A549 (cell line): ENCODE measurements at regions not wholly inside any gene's neighbourhood (a gene's known extent, or its start where the extent isn't known, plus 50 kb on each side); places are given as distances from the start of the nearest gene placed in this dataset.

Experiments
- ATAC-seq, 2 experiments: fragments of 200-7000 bp in 1 of 2; fragments of >200 bp in 1 of 2; cut with Nextera tagmentation in 1 of 2; cut with Tn5 transposase in 1 of 2; 3 replicates each; pipeline versions ENCODE4 v1.8.0 to v1.9.1; 2018 to 2020; ENCODE audit warnings: mild to moderate bottlenecking in 1 of 2, moderate library complexity in 1 of 2
- CTCF ChIA-PET: fragments of 300-600 bp; sonication (Branson Sonifier 250); formaldehyde crosslinking; extraction: SDS; loops from one replicate; lab custom pipeline; 2021; ENCODE audit warnings: antibody characterized with exemption, inconsistent platforms; lab: Yijun Ruan, JAX
- POLR2A ChIA-PET: fragments of 350-600 bp; formaldehyde crosslinking; extraction: SDS; loops from one replicate; lab custom pipeline; 2021; ENCODE audit warnings: antibody characterized with exemption, inconsistent platforms; lab: Yijun Ruan, JAX
- DNase-seq, 2 experiments: peaks; one replicate each; pipeline versions ENCODE4 v3.0.0 to v3.0.0-alpha.2; 2011 to 2016; ENCODE audit warnings: low read depth in 1 of 2, low spot score in 1 of 2
- FAIRE-seq: peaks from 2 replicates; lab custom pipeline; 2011; peaks lifted over from hg19 to GRCh38; lab: Jason Lieb, UNC
- H3K27ac ChIP-seq, 2 experiments: fragments of >200 bp; sonication (Bioruptor Twin); formaldehyde crosslinking; 3 replicates each; pipeline ENCODE4 v1.5.1; 2016 to 2017
- H3K4me1 ChIP-seq: fragments of >200 bp; sonication (Bioruptor Twin); formaldehyde crosslinking; 3 replicates; pipeline ENCODE4 v1.6.1; 2016
- H3K4me2 ChIP-seq: fragments of >200 bp; sonication (Bioruptor Twin); formaldehyde crosslinking; 3 replicates; pipeline ENCODE4 v1.6.1; 2016
- H3K4me3 ChIP-seq: fragments of >200 bp; sonication (Bioruptor Twin); formaldehyde crosslinking; 3 replicates; pipeline ENCODE4 v1.5.1; 2016
- H3K9me3 ChIP-seq: fragments of >200 bp; sonication (Bioruptor Twin); formaldehyde crosslinking; 3 replicates; pipeline ENCODE4 v1.6.1; 2016
- ATOH8 ChIP-seq: fragments of 250-450 bp; sonication (Bioruptor Pico); IDR thresholded peaks from 2 replicates; pipeline ENCODE4 v1.5.0; 2020; ENCODE audit warnings: low read depth, mild to moderate bottlenecking, moderate library complexity
- BCL3 ChIP-seq: fragments of >200 bp; sonication (Bioruptor Twin); formaldehyde crosslinking; IDR thresholded peaks from 3 replicates; pipeline ENCODE4 v1.6.1; 2016
- CBX2 ChIP-seq: fragments of 200-600 bp; sonication (generic); IDR thresholded peaks from 2 replicates; pipeline ENCODE4 v1.6.1; 2016; ENCODE audit warnings: low read depth, mild to moderate bottlenecking, borderline replicate concordance
- CEBPB ChIP-seq, 2 experiments: fragments of >200 bp in 1 of 2; sonication (Bioruptor Twin) in 1 of 2; formaldehyde crosslinking in 1 of 2; IDR thresholded peaks; 2 replicates each; pipeline ENCODE4 v1.6.1; 2012 to 2016
- CHD2 ChIP-seq: fragments of 150-350 bp; IDR thresholded peaks from 2 replicates; pipeline ENCODE4 v1.6.1; 2014; ENCODE audit warnings: low read length; ENCODE audit not compliant: partially characterized antibody
- E2F6 ChIP-seq: IDR thresholded peaks from 2 replicates; pipeline ENCODE4 v1.6.1; 2012; ENCODE audit warnings: low read depth, borderline replicate concordance
- EHMT2 ChIP-seq: fragments of 200-600 bp; sonication (generic); IDR thresholded peaks from 2 replicates; pipeline ENCODE4 v1.6.1; 2016; ENCODE audit warnings: antibody characterized with exemption, low read depth, mild to moderate bottlenecking, moderate library complexity
- ELK1 ChIP-seq: fragments of 150-350 bp; IDR thresholded peaks from 2 replicates; pipeline ENCODE4 v1.6.1; 2014; ENCODE audit warnings: low read depth, mild to moderate bottlenecking, low read length
- FOSB ChIP-seq: fragments of 250-450 bp; sonication (Bioruptor Pico); IDR thresholded peaks from 2 replicates; pipeline ENCODE4 v1.5.0; 2020; ENCODE audit warnings: mild to moderate bottlenecking, moderate library complexity
- GATA3 ChIP-seq: IDR thresholded peaks from 2 replicates; pipeline ENCODE4 v1.6.1; 2012; ENCODE audit warnings: borderline replicate concordance
- HOXA7 ChIP-seq: fragments of 250-450 bp; sonication (Bioruptor Pico); IDR thresholded peaks from 2 replicates; pipeline ENCODE4 v1.5.0; 2020; ENCODE audit warnings: mild to moderate bottlenecking, moderate library complexity
- MAFK ChIP-seq: fragments of 450-650 bp; IDR thresholded peaks from 2 replicates; pipeline ENCODE4 v1.6.1; 2014; ENCODE audit not compliant: partially characterized antibody
- NPAS2 ChIP-seq: fragments of 250-450 bp; sonication (Bioruptor Pico); IDR thresholded peaks from 2 replicates; pipeline ENCODE4 v1.8.0; 2022; ENCODE audit warnings: mild to moderate bottlenecking, moderate library complexity, borderline replicate concordance
- PHF8 ChIP-seq: fragments of 200-600 bp; sonication (generic); IDR thresholded peaks from 2 replicates; pipeline ENCODE4 v1.6.1; 2016; ENCODE audit warnings: low read depth, mild to moderate bottlenecking, antibody characterized with exemption, moderate library complexity, borderline replicate concordance
- POLR2A ChIP-seq: IDR thresholded peaks from 2 replicates; pipeline ENCODE4 v1.6.1; 2012; ENCODE audit warnings: mild to moderate bottlenecking, low read length
- RCOR1 ChIP-seq: fragments of 150-350 bp; IDR thresholded peaks from 2 replicates; pipeline ENCODE4 v1.6.1; 2014; ENCODE audit warnings: antibody characterized with exemption, low read length, low read depth
- SMC3 ChIP-seq: fragments of >200 bp; sonication (Bioruptor Twin); formaldehyde crosslinking; IDR thresholded peaks from 3 replicates; pipeline ENCODE4 v1.6.1; 2018; ENCODE audit warnings: inconsistent platforms
- TP53 ChIP-seq: fragments of 250-450 bp; sonication (Bioruptor Pico); IDR thresholded peaks from 2 replicates; pipeline ENCODE4 v1.5.0; 2021; ENCODE audit warnings: mild to moderate bottlenecking, moderate library complexity
- WGBS: methylation state at CpG from one replicate; pipeline ENCODE4 v1.1.6; 2017; ENCODE audit errors: missing lambda C conversion rate; 5-methylcytosine and 5-hydroxymethylcytosine counted together
- TF ChIP-seq, protein P1 (sequence below): fragments of 450-650 bp; IDR thresholded peaks from 2 replicates; pipeline ENCODE4 v1.6.1; 2014; ENCODE audit warnings: antibody characterized with exemption
- TF ChIP-seq, protein P2 (sequence below): fragments of 200-600 bp; sonication (generic); IDR thresholded peaks from 2 replicates; pipeline ENCODE4 v1.6.1; 2016; ENCODE audit warnings: antibody characterized with exemption, mild to moderate bottlenecking, moderate library complexity
- TF ChIP-seq, protein P3 (sequence below): fragments of 250-450 bp; sonication (Bioruptor Pico); IDR thresholded peaks from 2 replicates; pipeline ENCODE4 v1.5.0; 2021; ENCODE audit warnings: mild to moderate bottlenecking, moderate library complexity, borderline replicate concordance

- no peak for DNase-seq
- ChIA-PET CTCF (no interaction called here), POLR2A (no interaction called here)
- H3K4me3 ChIP-seq: no peak overlapping the region
- H3K27ac ChIP-seq: no peak overlapping the region
- H3K4me2 ChIP-seq: no peak overlapping the region
- no peak for FAIRE-seq
- H3K4me1 ChIP-seq: no peaks in the 10 kb centered on the region
- H3K9me3 ChIP-seq: no peaks in the 10 kb centered on the region
- no peak for TF ChIP-seq PHF8
- peak; percentile 38 for TF ChIP-seq MAFK
- ATAC-seq: no peak
- WGBS: 42% methylated on average over 7 of the region's 7 CpGs
These were observed 771.6 kb upstream of the CXADR start for GRCh38 chr21:16741141-16741665.

GRCh38 chr21:16742131-16742641 is 770.7 kb upstream of the CXADR start:
- no peak overlapping the region for H3K27ac ChIP-seq
- H3K4me2 ChIP-seq: no peak overlapping the region
- CTCF ChIA-PET: no interaction called here
- ATAC-seq (no peak), DNase-seq (no peak), FAIRE-seq (no peak)
- POLR2A ChIA-PET: no interaction called here
- no peak for TF ChIP-seq EHMT2
- TF ChIP-seq CBX2: no peak
- no peak for TF ChIP-seq POLR2A
- no peak for TF ChIP-seq PHF8
- no peaks in the 10 kb centered on the region for H3K4me1 ChIP-seq
- no peak overlapping the region for H3K4me3 ChIP-seq
- H3K9me3 ChIP-seq: no peaks in the 10 kb centered on the region
- 27% methylated on average over 3 of the region's 3 CpGs for WGBS

DNA sequence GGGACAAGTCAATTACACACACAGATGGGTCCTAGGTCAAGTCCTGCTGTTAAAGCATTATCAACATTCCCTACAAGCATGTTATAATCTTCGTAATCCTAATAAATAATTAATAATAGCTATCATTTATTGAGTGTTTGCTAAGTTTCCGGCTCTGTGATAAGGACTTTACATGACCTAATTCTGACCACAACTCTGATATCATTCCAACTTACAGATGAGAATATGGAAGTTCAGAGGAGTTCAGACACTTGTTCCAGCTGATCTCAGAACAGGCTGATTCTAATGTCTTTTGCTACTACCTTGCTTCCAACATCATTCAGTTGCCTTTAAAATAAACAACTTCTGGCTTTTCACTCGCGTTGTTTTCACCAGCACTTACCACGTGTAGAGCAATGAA is 770.1 kb upstream of the CXADR start:
- ATAC-seq: no peak
- FAIRE-seq: no peak
- no peak overlapping the region for H3K4me2 ChIP-seq
- CTCF ChIA-PET: no interaction called here
- POLR2A ChIA-PET: no interaction called here
- H3K4me3 ChIP-seq: no peak overlapping the region
- 63% methylated on average over 5 of the region's 5 CpGs for WGBS
- H3K27ac ChIP-seq: no peak overlapping the region
- TF ChIP-seq BCL3 (no peak), CHD2 (no peak), SMC3 (no peak), EHMT2 (no peak), CEBPB (IDR thresholded peaks at IDR 0.05) (no peak), NPAS2 (no peak), CBX2 (no peak), TP53 (CRISPR knock-in tag) (no peak), FOSB (no peak), ATOH8 (CRISPR knock-in tag) (no peak), GATA3 (no peak), E2F6 (no peak), ELK1 (no peak), HOXA7 (no peak), RCOR1 (no peak)
- TF ChIP-seq, protein P1, sequence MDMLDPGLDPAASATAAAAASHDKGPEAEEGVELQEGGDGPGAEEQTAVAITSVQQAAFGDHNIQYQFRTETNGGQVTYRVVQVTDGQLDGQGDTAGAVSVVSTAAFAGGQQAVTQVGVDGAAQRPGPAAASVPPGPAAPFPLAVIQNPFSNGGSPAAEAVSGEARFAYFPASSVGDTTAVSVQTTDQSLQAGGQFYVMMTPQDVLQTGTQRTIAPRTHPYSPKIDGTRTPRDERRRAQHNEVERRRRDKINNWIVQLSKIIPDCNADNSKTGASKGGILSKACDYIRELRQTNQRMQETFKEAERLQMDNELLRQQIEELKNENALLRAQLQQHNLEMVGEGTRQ: no peak
- TF ChIP-seq, protein P2, sequence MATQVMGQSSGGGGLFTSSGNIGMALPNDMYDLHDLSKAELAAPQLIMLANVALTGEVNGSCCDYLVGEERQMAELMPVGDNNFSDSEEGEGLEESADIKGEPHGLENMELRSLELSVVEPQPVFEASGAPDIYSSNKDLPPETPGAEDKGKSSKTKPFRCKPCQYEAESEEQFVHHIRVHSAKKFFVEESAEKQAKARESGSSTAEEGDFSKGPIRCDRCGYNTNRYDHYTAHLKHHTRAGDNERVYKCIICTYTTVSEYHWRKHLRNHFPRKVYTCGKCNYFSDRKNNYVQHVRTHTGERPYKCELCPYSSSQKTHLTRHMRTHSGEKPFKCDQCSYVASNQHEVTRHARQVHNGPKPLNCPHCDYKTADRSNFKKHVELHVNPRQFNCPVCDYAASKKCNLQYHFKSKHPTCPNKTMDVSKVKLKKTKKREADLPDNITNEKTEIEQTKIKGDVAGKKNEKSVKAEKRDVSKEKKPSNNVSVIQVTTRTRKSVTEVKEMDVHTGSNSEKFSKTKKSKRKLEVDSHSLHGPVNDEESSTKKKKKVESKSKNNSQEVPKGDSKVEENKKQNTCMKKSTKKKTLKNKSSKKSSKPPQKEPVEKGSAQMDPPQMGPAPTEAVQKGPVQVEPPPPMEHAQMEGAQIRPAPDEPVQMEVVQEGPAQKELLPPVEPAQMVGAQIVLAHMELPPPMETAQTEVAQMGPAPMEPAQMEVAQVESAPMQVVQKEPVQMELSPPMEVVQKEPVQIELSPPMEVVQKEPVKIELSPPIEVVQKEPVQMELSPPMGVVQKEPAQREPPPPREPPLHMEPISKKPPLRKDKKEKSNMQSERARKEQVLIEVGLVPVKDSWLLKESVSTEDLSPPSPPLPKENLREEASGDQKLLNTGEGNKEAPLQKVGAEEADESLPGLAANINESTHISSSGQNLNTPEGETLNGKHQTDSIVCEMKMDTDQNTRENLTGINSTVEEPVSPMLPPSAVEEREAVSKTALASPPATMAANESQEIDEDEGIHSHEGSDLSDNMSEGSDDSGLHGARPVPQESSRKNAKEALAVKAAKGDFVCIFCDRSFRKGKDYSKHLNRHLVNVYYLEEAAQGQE: no peak
- TF ChIP-seq, protein P3, sequence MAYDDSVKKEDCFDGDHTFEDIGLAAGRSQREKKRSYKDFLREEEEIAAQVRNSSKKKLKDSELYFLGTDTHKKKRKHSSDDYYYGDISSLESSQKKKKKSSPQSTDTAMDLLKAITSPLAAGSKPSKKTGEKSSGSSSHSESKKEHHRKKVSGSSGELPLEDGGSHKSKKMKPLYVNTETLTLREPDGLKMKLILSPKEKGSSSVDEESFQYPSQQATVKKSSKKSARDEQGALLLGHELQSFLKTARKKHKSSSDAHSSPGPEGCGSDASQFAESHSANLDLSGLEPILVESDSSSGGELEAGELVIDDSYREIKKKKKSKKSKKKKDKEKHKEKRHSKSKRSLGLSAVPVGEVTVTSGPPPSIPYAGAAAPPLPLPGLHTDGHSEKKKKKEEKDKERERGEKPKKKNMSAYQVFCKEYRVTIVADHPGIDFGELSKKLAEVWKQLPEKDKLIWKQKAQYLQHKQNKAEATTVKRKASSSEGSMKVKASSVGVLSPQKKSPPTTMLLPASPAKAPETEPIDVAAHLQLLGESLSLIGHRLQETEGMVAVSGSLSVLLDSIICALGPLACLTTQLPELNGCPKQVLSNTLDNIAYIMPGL (CRISPR knock-in tag): no peak
- no peaks in the 10 kb centered on the region for H3K9me3 ChIP-seq
- no peak for DNase-seq
- no peaks in the 10 kb centered on the region for H3K4me1 ChIP-seq
